ENCODE measurements at regions not wholly inside any gene's neighbourhood (a gene's known extent, or its start where the extent isn't known, plus 50 kb on each side); places are given as distances from the start of the nearest gene placed in this dataset.
A peak's percentile ranks its signal among the peaks of the same experiment; 100 is the strongest.

- peak; percentile 82 for DNase-seq (ENCODE audit: low spot score)
Measured at GRCh38 chr6:156564127-156564806, 212.9 kb upstream of the ARID1B start.

GRCh38 chr6:156563714-156564113, 213.5 kb upstream of the ARID1B start:
- DNase-seq (ENCODE audit: low spot score): no peak

GRCh38 chr6:156562636-156563035, 214.5 kb upstream of the ARID1B start:
- no peak for DNase-seq (ENCODE audit: low spot score)

GRCh38 chr6:156562019-156562418, 215.2 kb upstream of the ARID1B start:
- no peak for DNase-seq (ENCODE audit: low spot score)

GRCh38 chr6:156560476-156560875, 216.7 kb upstream of the ARID1B start:
- DNase-seq (ENCODE audit: low spot score): no peak

GRCh38 chr6:156559162-156559690, 218.0 kb upstream of the ARID1B start:
- no peak for DNase-seq (ENCODE audit: low spot score)

- DNase-seq (ENCODE audit: low spot score): no peak
Measured at GRCh38 chr6:156557911-156558259, 219.3 kb upstream of the ARID1B start.

DNA sequence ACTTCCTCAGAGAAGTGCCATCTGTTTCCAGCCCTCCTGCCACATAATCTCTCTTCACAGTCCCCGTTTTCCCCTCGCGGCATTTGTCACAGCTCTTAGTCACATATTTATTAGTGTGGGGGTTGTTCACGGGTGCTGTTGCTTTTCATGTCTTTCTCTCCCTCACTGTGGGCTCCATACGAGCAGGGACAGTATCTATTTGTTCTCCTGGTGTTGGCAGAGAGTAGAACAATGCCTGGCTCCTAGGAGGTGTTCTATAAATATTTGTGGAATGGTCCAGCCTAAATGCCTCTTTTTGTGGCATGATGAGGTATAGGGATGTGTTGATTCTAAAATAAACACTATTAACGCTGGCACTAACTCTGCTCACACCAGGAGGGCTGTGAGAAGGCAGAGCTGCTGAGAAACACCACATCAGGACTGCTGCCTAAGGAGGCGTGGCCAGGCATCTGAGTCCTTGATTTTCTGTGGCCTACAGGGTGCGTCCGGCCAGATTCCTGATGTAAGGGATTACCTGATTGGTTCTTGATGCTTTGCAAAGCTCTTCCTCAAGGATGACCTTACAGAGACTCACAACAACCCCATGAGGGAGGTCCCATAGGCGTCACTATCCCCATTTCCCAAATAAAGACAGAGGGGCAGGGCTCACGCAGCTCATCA, 219.8 kb upstream of the ARID1B start:
- peak; percentile 56 for DNase-seq (ENCODE audit: low spot score)

GRCh38 chr6:156556811-156557210, 220.4 kb upstream of the ARID1B start:
- DNase-seq (ENCODE audit: low spot score): no peak

DNA sequence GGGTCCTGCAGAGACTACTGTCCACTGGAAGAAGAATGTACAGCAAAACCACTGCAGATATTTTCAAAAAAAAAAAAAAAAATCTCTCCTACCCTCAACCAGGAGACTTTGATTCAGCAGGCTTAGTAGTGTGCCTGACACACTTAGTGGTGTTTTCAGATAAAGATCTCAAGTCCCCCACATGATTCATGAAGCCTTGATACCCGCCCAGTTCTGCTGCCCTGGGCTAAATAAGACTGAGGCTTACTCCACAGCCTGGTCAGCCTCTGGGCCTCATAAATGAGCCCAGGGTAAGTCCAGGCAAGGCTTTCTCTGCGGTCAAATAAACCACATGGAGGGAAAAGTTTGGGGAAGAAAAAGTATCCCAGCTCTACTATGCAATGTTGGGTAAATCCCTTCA, 222.1 kb upstream of the ARID1B start:
- no peak for DNase-seq (ENCODE audit: low spot score)

GRCh38 chr6:156554160-156554559, 223.0 kb upstream of the ARID1B start:
- DNase-seq (ENCODE audit: low spot score): no peak

GRCh38 chr6:156552849-156553248, 224.3 kb upstream of the ARID1B start:
- no peak for DNase-seq (ENCODE audit: low spot score)

DNA sequence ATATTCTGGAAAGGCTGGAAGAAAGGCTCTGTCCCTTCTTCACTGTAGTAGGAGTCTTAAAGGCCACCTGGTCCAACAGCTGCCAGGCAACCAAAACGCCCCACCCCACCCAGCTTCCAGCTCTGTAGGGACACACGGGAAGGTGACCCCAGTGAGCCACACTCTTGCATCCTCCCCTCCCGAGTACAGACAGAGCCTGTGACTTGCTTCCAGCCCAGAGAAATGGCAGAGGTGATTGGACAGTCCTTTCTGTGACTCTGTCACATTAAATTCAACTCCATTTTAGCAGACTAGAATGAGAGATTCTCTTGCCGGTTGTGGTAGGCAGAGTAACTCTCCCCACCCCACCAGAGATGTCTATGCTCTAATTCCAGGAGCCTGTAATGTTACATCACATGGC, 226.2 kb upstream of the ARID1B start:
- DNase-seq (ENCODE audit: low spot score): no peak

GRCh38 chr6:156545931-156546330, 231.2 kb upstream of the ARID1B start:
- DNase-seq (ENCODE audit: low spot score): no peak

GRCh38 chr6:156545021-156545420, 232.2 kb upstream of the ARID1B start:
- no peak for DNase-seq (ENCODE audit: low spot score)

DNA sequence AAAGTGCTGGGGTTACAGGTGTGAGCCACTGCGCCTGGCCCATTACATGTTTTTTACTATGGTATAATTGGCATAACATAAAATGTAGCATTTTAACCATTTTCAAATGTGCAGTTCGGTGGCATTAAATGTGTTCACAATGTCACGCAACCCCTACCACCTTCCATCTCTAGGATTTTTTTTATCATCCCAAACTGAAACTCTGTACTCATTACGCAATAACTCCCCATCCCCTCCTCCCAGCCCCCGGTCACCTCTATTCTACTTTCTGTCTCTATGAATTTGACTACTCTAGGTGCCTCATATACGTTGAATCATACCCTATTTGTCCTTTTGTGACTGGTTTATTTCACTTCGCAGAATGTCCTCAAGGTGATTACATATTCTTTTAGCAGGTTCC, 233.1 kb upstream of the ARID1B start:
- no peak for DNase-seq (ENCODE audit: low spot score)

- no peak for DNase-seq (ENCODE audit: low spot score)
Measured at GRCh38 chr6:156543431-156543830, 233.7 kb upstream of the ARID1B start.

- no peak for DNase-seq (ENCODE audit: low spot score)
Measured at GRCh38 chr6:156538875-156539660, 238.1 kb upstream of the ARID1B start.

- DNase-seq (ENCODE audit: low spot score): no peak
Measured at GRCh38 chr6:156534594-156534993, 242.6 kb upstream of the ARID1B start.

DNA sequence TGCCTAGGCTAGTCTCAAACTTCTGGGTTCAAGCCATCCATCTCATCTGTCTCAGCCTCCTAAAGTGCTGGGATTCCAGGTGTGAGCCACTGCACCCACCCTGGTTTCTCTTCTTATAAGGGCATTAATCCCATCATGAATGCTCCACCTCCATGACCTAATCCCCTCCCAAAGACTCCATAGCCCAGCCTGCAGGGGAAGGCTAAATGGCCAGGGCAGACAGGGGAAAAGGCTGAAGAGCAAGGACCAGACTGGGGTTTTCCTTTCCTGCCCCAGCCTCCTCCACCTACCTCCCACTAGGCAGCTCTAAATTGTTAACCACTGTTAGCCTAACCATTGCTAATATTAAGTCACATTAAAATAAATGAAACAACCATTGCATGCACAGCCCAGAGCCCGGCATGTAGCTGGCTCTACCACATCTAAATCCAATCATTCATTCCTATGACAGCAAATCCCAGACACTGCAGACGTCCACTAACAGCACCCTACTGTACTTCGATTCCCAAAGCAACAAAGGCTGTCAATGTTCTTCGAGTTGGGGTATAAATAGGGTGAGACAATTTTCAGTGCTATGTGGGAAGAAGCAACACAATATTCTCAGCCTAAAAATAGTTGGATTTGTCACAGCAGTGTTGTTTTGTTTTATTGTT, 243.2 kb upstream of the ARID1B start:
- no peak for DNase-seq (ENCODE audit: low spot score)

GRCh38 chr6:156526081-156526480, 251.1 kb upstream of the ARID1B start:
- DNase-seq (ENCODE audit: low spot score): no peak

- DNase-seq (ENCODE audit: low spot score): no peak
Measured at GRCh38 chr6:156525541-156525940, 251.6 kb upstream of the ARID1B start.

All from AG08395 (cell line).